ENCODE measurements at regions not wholly inside any gene's neighbourhood (a gene's known extent, or its start where the extent isn't known, plus 50 kb on each side); places are given as distances from the start of the nearest gene placed in this dataset.

- TF ChIP-seq CTCF (IDR thresholded peaks at IDR 0.05; ENCODE audit: borderline replicate concordance, extremely low read depth, low read length, poor library complexity, severe bottlenecking) (no peak), EZH2 (IDR thresholded peaks at IDR 0.05; ENCODE audit: borderline replicate concordance, low read depth, low read length, severe bottlenecking) (no peak)
Measured at GRCh38 chr5:84709075-84709474, 324.4 kb upstream of the EDIL3 start.

Data from DND-41 (cell line).